ENCODE measurements at regions not wholly inside any gene's neighbourhood (a gene's known extent, or its start where the extent isn't known, plus 50 kb on each side); places are given as distances from the start of the nearest gene placed in this dataset.
A peak's percentile ranks its signal among the peaks of the same experiment; 100 is the strongest.

GRCh38 chr22:22770280-22770871 is 117.2 kb upstream of the IGLL5 start:
- peak; percentile 62 for ATAC-seq
- Mint-ChIP-seq H3K4me1 (ENCODE audit: low read depth) (peaks cover 4% of the 10 kb centered on the region), H3K27ac (no peak overlapping the region), H3K27me3 (no peaks in the 10 kb centered on the region), H3K4me3 (no peak overlapping the region), H3K36me3 (ENCODE audit: low read depth) (no peaks in the 10 kb centered on the region), H3K9me3 (no peaks in the 10 kb centered on the region)
- CTCF ChIA-PET = interaction anchor here (0.6 to 13.6 kb wide), 38 partner anchors 8 to 190 kb away, joined by 3 to 110 read pairs (median 5); partner anchors contain the start of gene IGLL5
- intact Hi-C loops (cut with micrococcal nuclease) = no loop called here
- DNase-seq = peak; percentile 65
- TF ChIP-seq CTCF (IDR thresholded peaks at IDR 0.05) = peak; percentile 80
- POLR2A ChIA-PET = no interaction called here

DNA sequence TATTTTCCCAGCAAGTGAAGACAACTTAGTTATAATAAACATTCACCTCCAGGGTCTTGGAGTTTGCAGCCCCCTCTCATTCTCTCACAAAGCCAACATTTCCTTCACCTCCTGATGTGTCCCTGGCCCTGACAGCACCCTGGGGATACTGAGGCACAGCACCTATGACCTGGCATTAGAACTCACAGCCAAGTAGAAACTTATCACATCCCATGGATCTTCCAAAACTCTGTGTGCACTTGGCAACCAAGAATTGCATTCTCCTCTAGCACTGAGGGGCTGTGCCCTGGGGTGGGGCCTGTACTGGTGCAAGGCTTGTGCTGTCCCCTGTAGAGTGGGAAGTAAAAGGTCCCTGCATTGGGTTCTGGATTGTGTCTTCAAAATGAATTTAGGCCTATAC is 116.7 kb upstream of the IGLL5 start:
- TF ChIP-seq CTCF (IDR thresholded peaks at IDR 0.05) = no peak
- Mint-ChIP-seq H3K27ac (no peak overlapping the region), H3K4me3 (no peak overlapping the region), H3K36me3 (ENCODE audit: low read depth) (no peaks in the 10 kb centered on the region), H3K4me1 (ENCODE audit: low read depth) (peaks cover 4% of the 10 kb centered on the region), H3K27me3 (no peaks in the 10 kb centered on the region), H3K9me3 (no peaks in the 10 kb centered on the region)
- CTCF ChIA-PET = interaction anchor here (0.7 to 13.6 kb wide), 29 partner anchors 9 to 186 kb away, joined by 3 to 110 read pairs (median 6); partner anchors contain the start of gene IGLL5
- POLR2A ChIA-PET = no interaction called here
- intact Hi-C loops (cut with micrococcal nuclease) = no loop called here
- DNase-seq = no peak
- no peak for ATAC-seq

GRCh38 chr22:22771696-22772377 is 115.8 kb upstream of the IGLL5 start:
- Mint-ChIP-seq H3K27me3 (no peaks in the 10 kb centered on the region), H3K9me3 (no peaks in the 10 kb centered on the region), H3K36me3 (ENCODE audit: low read depth) (no peaks in the 10 kb centered on the region), H3K4me1 (ENCODE audit: low read depth) (peaks cover 4% of the 10 kb centered on the region), H3K27ac (no peak overlapping the region), H3K4me3 (no peak overlapping the region)
- intact Hi-C loops (cut with micrococcal nuclease) = no loop called here
- no peak for ATAC-seq
- no peak for TF ChIP-seq CTCF (IDR thresholded peaks at IDR 0.05)
- CTCF ChIA-PET = interaction anchor here (0.8 to 13.6 kb wide), 7 partner anchors 17 to 185 kb away, joined by 3 to 110 read pairs (median 12); no protein-coding TSS in a partner anchor
- POLR2A ChIA-PET = no interaction called here
- DNase-seq = no peak

DNA sequence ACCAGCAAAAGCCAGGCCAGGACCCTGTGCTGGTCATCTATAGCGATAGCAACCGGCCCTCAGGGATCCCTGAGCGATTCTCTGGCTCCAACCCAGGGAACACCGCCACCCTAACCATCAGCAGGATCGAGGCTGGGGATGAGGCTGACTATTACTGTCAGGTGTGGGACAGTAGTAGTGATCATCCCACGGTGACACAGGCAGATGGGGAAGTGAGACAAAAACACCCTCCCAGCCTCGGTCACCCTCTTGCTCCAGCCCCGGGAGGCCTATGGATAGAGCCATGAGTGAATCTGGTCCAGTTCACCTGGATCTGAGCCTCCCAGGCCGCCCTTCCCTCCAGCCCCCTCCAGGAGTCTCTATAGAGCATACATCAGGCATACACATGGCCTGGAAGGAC is 115.2 kb upstream of the IGLL5 start:
- no peak for DNase-seq
- Mint-ChIP-seq H3K4me3 (no peak overlapping the region), H3K4me1 (ENCODE audit: low read depth) (peaks cover 4% of the 10 kb centered on the region), H3K36me3 (ENCODE audit: low read depth) (no peaks in the 10 kb centered on the region), H3K27me3 (no peaks in the 10 kb centered on the region), H3K27ac (no peak overlapping the region), H3K9me3 (no peaks in the 10 kb centered on the region)
- no peak for TF ChIP-seq CTCF (IDR thresholded peaks at IDR 0.05)
- CTCF ChIA-PET = interaction anchor here (0.8 to 13.6 kb wide), 6 partner anchors 16 to 184 kb away, joined by 3 to 110 read pairs (median 20); no protein-coding TSS in a partner anchor
- intact Hi-C loops (cut with micrococcal nuclease) = no loop called here
- no peak for ATAC-seq
- POLR2A ChIA-PET = no interaction called here

GRCh38 chr22:22772883-22773282 is 114.7 kb upstream of the IGLL5 start:
- H3K4me1 Mint-ChIP-seq (ENCODE audit: low read depth) = peaks cover 2% of the 10 kb centered on the region
- TF ChIP-seq CTCF (IDR thresholded peaks at IDR 0.05) = no peak
- ChIA-PET POLR2A (no interaction called here), CTCF (interaction anchor here (1.2 to 13.6 kb wide), 5 partner anchors 16 to 184 kb away, joined by 3 to 110 read pairs (median 35); no protein-coding TSS in a partner anchor)
- ATAC-seq (no peak), DNase-seq (no peak)
- intact Hi-C loops (cut with micrococcal nuclease) = no loop called here
- H3K27ac Mint-ChIP-seq = no peak overlapping the region
- H3K9me3 Mint-ChIP-seq = no peaks in the 10 kb centered on the region
- no peaks in the 10 kb centered on the region for H3K27me3 Mint-ChIP-seq
- H3K4me3 Mint-ChIP-seq = no peak overlapping the region
- H3K36me3 Mint-ChIP-seq (ENCODE audit: low read depth) = no peaks in the 10 kb centered on the region

Data from activated CD8-positive, alpha-beta T cell treated with anti-CD3 and anti-CD28 coated beads for 36 hours (primary cell).